ENCODE measurements at regions not wholly inside any gene's neighbourhood (a gene's known extent, or its start where the extent isn't known, plus 50 kb on each side); places are given as distances from the start of the nearest gene placed in this dataset.
A peak's percentile ranks its signal among the peaks of the same experiment; 100 is the strongest.

- no peak for DNase-seq
These were observed 82.1 kb upstream of the RASGRP1 start for GRCh38 chr15:38646716-38647115.

GRCh38 chr15:38647683-38648082 lies 83.1 kb upstream of the RASGRP1 start:
- no peak for DNase-seq

GRCh38 chr15:38648121-38648843 lies 83.7 kb upstream of the RASGRP1 start:
- DNase-seq, result no peak

- no peak for DNase-seq
These were observed 85.8 kb upstream of the RASGRP1 start for GRCh38 chr15:38650384-38650783.

- no peak for DNase-seq
These were observed 86.3 kb upstream of the RASGRP1 start for GRCh38 chr15:38650936-38651327.

GRCh38 chr15:38651328-38652038 lies 86.9 kb upstream of the RASGRP1 start:
- no peak for DNase-seq

GRCh38 chr15:38652183-38652794 lies 87.7 kb upstream of the RASGRP1 start:
- no peak for DNase-seq

- DNase-seq, result no peak
These were observed 88.4 kb upstream of the RASGRP1 start for GRCh38 chr15:38652998-38653397.

- DNase-seq, result no peak
These were observed 93.8 kb upstream of the RASGRP1 start for GRCh38 chr15:38658431-38658830.

- DNase-seq, result no peak
These were observed 96.1 kb upstream of the RASGRP1 start for GRCh38 chr15:38660738-38661137.

GRCh38 chr15:38662033-38662802 lies 97.6 kb upstream of the RASGRP1 start:
- no peak for DNase-seq

- no peak for DNase-seq
These were observed 98.2 kb upstream of the RASGRP1 start for GRCh38 chr15:38662805-38663204.

- DNase-seq, result no peak
These were observed 101.1 kb upstream of the RASGRP1 start for GRCh38 chr15:38665586-38666305.

GRCh38 chr15:38666865-38667510 lies 102.4 kb upstream of the RASGRP1 start:
- no peak for DNase-seq

- DNase-seq, result peak in 26 of 58 donors; percentile 1 to 65 (median 16)
These were observed 103.6 kb upstream of the RASGRP1 start for GRCh38 chr15:38667890-38668850.

- peak in 1 of 58 donors; percentile 0 for DNase-seq
These were observed 104.3 kb upstream of the RASGRP1 start for GRCh38 chr15:38668898-38669391.

GRCh38 chr15:38670128-38671005 lies 105.8 kb upstream of the RASGRP1 start:
- no peak for DNase-seq

GRCh38 chr15:38671006-38671387 lies 106.4 kb upstream of the RASGRP1 start:
- no peak for DNase-seq

All from anterior cingulate cortex (tissue), 58 donors.